ENCODE measurements at regions not wholly inside any gene's neighbourhood (a gene's known extent, or its start where the extent isn't known, plus 50 kb on each side); places are given as distances from the start of the nearest gene placed in this dataset.

DNA sequence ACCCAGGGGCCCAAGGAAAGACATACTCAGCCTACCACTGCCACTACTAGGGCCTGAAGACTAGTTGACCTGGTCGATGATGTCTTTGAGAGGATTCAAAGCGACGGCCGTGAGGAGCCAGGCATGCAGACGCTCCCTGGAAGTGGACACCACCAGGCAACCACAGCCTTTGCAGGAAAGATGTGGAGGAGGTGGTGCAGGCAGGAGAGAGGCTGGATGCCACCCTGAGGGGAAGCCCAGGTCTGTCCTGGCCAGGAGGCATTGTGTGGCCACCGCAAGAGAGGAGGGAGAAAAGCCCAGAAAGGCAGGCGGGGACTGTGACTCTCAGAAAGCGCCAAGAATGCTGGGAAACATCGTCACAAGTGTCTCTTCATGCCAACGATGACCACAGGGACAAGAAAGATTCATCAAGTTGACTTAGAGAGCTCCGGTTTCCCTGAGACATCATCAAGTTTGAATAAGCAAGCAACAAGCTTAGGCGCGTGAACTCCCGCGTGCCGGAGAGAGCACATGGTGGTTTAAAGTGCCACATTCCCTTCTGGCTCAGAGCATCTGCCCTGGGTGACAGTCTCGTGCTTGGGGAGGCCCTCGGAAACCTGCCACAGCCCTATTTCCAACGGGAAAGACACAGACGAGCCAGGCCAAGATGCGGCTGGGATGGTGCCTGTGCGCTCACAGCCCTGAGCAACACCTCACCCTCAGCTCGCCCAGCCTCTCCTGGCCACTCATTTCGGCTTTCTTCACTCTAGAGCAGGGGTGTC, 464.5 kb upstream of the SALL3 start:
- DNase-seq (ENCODE audit: low spot score): no peak
- in situ Hi-C loops (cut with MboI; ENCODE audit: low pct_unique_long_range_greater_than_20kb, low sequenced_read_pairs, unreplicated experiment): no loop called here
- TF ChIP-seq, protein P1, sequence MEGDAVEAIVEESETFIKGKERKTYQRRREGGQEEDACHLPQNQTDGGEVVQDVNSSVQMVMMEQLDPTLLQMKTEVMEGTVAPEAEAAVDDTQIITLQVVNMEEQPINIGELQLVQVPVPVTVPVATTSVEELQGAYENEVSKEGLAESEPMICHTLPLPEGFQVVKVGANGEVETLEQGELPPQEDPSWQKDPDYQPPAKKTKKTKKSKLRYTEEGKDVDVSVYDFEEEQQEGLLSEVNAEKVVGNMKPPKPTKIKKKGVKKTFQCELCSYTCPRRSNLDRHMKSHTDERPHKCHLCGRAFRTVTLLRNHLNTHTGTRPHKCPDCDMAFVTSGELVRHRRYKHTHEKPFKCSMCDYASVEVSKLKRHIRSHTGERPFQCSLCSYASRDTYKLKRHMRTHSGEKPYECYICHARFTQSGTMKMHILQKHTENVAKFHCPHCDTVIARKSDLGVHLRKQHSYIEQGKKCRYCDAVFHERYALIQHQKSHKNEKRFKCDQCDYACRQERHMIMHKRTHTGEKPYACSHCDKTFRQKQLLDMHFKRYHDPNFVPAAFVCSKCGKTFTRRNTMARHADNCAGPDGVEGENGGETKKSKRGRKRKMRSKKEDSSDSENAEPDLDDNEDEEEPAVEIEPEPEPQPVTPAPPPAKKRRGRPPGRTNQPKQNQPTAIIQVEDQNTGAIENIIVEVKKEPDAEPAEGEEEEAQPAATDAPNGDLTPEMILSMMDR (IDR thresholded peaks at IDR 0.05; ENCODE audit: extremely low read depth, insufficient read depth, missing control alignments): no peak

DNA sequence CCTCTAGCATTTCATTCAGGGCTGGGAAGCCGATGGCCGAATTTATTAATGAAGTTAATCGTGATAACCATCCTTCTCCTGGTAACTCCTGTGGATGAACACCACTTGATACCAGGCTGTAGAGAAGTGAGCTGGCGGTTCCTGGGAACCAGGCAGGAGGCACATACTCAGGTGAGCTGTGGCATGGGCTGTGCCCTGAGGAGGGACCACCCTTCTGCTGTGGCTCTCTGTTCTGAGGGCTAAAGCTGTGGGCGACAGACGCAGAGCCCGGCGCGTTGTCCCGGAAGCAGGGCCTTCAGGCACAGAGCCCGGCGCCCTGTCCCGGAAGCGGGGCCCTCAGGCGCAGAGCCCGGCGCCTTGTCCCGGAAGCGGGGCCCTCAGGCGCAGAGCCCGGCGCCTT, 462.3 kb upstream of the SALL3 start:
- DNase-seq (ENCODE audit: low spot score): no peak
- TF ChIP-seq, protein P1 (IDR thresholded peaks at IDR 0.05; ENCODE audit: extremely low read depth, insufficient read depth, missing control alignments): no peak
- in situ Hi-C loops (cut with MboI; ENCODE audit: low pct_unique_long_range_greater_than_20kb, low sequenced_read_pairs, unreplicated experiment): no loop called here

DNA sequence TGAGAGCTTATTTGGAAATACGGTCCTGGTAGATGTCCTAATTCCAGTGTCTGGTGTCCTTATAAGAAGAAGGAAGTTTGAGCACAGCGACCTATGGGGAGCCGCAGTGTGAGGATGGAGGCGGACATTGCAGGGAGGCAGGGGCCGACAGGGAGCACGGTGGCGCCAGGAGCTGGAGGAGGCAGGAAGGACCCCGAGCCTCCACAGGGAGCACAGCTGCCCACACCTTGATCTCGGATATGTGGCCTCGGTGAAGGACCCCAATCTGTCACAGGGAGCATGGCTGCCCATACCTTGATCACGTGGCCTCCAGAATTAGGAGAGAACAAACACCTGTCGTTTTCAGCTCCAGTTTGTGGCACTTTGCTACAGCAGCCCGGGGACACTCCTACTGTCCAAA, 461.6 kb upstream of the SALL3 start:
- TF ChIP-seq, protein P1 (IDR thresholded peaks at IDR 0.05; ENCODE audit: extremely low read depth, insufficient read depth, missing control alignments): no peak
- in situ Hi-C loops (cut with MboI; ENCODE audit: low pct_unique_long_range_greater_than_20kb, low sequenced_read_pairs, unreplicated experiment): no loop called here
- no peak for DNase-seq (ENCODE audit: low spot score)

DNA sequence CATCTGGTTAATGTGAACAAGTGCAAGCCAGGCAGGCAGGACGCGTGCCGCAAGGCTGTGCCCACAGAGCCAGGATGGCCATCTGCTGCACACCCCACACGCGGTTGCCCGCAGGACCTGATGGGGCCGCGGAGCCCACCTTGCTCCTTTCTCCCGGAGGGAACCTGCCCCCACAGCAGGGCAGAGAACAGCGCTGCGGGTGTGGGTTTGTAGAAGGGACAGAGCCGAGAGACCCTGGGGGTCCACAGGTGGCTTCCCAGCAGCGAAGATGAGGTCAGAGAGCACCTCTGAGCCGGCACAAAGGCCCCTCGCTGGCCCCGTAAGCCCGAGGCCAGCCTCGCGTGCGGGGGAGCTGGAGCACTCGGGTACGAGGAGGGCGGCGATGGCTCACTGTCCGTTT, 460.8 kb upstream of the SALL3 start:
- no peak for DNase-seq (ENCODE audit: low spot score)
- TF ChIP-seq, protein P1 (IDR thresholded peaks at IDR 0.05; ENCODE audit: extremely low read depth, insufficient read depth, missing control alignments): no peak
- in situ Hi-C loops (cut with MboI; ENCODE audit: low pct_unique_long_range_greater_than_20kb, low sequenced_read_pairs, unreplicated experiment): no loop called here

DNA sequence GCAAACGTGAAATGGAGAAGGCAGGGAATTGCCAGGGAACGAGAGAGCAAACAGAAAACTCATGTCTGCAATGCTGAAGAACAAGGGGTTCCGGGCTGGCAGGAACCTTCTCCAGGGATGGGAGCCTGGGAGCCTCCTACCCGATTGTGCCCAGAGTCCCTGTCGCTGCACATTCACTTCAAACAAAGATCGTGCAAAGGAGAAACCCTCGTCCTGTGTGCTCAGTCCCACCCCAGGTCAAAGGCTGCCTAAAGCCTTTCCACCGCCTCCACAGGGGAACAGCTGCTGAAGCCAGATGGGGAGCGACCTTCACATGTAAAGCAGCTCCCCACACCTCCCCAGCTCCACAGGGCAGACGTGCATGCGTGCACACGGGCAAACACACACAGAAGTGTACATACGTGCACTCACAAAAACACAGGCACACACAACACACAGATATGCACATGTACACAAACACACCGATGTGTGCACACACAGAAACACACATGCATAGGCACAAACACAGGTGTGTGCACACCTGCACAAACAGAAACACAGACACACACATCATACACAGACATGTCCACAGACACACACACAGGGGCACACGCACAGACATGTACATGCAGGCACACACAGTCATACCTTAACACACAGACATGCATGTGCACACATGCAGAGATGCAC, 460.1 kb upstream of the SALL3 start:
- TF ChIP-seq, protein P1 (IDR thresholded peaks at IDR 0.05; ENCODE audit: extremely low read depth, insufficient read depth, missing control alignments): no peak
- in situ Hi-C loops (cut with MboI; ENCODE audit: low pct_unique_long_range_greater_than_20kb, low sequenced_read_pairs, unreplicated experiment): no loop called here
- DNase-seq (ENCODE audit: low spot score): no peak

DNA sequence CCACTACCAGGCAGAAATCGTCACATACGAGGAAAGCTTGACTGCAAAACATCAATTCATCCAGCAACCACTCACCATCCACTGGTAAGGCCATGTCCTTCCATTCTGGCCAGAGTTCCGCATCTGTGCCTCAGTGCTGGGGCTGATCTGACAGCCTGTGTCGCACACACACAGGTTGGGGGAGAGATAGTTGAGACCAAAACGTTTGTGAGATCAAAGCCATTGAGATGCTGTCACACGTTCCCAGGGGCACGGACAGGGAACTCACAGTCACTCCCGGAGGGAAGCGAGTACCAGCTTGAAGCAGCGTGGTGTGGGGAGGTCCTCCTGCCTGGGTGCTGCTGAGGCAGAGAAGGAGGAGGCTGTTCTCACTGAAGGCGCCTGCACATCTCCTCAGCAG, 458.5 kb upstream of the SALL3 start:
- in situ Hi-C loops (cut with MboI; ENCODE audit: low pct_unique_long_range_greater_than_20kb, low sequenced_read_pairs, unreplicated experiment): no loop called here
- no peak for DNase-seq (ENCODE audit: low spot score)
- TF ChIP-seq, protein P1 (IDR thresholded peaks at IDR 0.05; ENCODE audit: extremely low read depth, insufficient read depth, missing control alignments): no peak
